Hippocampal formation (tissue), 2 donors: ENCODE measurements at regions not wholly inside any gene's neighbourhood (a gene's known extent, or its start where the extent isn't known, plus 50 kb on each side); places are given as distances from the start of the nearest gene placed in this dataset.
A peak's percentile ranks its signal among the peaks of the same experiment; 100 is the strongest.

Experiments used
- DNase-seq, 2 donors: peaks; one replicate each; lab custom pipeline; 2025; lab: John Stamatoyannopoulos, UW

DNA sequence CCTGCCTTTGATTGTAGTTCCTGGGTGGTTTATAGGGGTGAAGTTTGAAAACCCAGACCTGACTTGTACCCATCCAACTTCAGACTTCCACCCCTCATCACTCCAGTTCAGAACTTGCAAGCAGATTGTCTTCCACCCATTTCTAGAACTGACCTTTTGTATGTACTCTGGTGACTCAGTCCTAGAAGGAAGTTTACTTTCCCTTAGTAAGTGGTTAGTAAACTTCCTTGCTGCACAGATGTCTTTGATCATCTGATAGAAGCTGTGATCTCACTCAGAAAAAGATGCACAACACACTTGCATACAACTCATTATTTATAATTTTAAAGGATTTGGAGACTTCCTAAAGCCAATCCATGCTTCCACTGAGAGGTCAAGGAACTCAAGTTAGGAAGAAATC, 368.0 kb downstream of the MFSD1 start:
- no peak for DNase-seq

DNA sequence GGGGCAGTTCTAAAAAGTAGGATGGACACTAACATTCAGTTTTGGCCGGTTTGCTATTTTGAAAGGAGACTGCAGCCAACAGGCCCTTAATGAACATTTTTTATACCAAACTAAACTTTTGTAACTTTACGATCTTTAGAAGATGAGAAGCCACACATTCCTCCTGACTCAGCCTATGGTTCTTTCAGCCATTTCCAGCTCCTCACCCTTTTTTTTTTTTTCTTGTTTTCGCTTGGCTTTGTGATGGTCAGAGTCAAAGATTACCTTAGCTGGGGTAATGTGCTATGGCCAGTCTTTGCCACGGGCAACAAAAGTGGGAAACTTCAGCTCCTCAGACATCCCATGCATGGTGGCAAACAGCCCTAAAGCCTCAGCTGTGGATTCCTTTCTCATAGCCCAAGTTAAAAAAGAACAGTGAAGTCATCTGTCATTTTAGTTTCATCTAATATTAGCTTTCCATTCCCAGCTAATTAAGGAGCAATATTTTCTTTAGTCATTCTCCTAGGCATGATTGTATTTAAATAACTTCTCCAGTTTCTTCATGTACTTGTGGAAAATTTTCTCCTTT, 368.7 kb downstream of the MFSD1 start:
- DNase-seq, result no peak

DNA sequence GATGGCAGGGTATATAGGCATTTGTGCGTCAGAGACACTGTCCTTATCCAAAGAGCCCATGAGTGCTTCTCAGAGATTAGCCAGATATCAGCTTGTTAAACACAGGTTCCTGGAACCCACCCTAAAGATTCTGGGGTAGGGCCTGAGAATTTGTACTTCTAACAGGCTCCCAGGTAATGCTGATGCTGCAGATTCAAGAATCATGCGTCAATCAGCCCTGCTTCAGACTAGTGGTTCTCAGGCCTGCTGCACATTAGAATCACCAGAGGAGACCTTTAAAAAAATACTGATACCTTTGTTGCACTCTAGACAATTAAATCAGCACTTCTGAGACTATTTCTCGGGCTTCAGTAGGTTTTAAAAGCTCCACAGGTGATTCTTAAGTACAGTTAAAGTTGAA, 369.5 kb downstream of the MFSD1 start:
- no peak for DNase-seq

DNA sequence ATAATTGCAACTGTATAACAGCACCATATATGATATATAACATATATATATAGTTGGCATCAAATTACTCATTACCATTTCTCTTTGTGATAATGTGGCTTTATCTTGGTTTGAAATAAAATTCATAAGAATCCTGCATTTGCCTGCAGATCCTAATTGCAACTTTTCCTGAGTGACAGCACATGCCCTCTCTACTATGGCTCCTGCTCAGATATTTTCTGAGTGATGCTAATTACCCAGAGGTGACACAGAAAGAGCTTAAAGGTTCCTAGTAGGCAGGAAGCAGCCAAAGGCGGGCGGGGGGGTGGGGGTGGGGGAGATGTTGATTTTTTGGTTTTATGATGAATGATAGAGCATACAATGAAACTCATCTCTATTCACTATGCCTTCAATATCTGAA, 370.6 kb downstream of the MFSD1 start:
- DNase-seq, result no peak

DNA sequence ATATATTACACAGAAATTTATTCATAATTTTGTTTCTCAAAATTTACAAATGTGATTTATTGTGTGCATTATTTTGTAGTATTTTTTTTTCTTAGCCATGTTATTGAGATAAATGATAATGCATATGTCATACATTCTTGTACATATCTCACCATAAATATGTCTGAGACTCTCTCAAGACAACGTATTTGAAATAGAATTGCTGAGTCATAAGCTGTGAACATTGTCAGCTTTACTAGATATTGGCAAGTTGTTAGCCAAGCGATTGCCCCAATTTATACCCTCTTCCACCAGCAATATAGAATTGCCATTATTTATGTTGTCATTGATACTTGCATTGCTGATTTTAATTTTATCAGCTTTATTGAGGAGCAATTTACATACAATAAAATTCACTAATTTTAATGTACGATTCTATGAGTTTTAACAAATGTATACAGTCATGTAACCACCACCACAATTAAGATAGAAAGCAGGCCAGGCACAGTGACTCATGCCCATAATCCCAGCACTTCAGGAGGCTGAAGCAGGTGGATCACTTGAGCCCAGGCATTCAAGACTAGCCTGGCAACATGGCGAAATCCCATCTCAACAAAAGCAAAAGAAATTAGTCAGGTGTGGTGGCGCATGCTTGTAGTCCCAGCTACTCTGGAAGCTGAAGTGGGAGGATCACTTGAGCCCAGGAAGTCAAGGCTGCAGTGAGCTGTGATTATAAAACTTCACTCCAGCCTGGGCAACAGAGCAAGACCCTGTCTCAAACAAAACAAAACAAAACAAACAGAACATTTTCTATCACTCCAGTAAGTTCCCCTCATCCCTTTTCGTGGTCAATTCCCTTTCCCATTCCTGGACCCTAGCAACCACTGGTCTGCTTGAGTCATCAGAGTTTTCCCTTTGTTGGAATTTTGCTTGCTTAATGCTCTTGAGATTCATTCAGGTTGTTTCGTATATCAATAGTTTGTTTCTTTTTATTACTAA, 373.1 kb downstream of the MFSD1 start:
- DNase-seq, result no peak

DNA sequence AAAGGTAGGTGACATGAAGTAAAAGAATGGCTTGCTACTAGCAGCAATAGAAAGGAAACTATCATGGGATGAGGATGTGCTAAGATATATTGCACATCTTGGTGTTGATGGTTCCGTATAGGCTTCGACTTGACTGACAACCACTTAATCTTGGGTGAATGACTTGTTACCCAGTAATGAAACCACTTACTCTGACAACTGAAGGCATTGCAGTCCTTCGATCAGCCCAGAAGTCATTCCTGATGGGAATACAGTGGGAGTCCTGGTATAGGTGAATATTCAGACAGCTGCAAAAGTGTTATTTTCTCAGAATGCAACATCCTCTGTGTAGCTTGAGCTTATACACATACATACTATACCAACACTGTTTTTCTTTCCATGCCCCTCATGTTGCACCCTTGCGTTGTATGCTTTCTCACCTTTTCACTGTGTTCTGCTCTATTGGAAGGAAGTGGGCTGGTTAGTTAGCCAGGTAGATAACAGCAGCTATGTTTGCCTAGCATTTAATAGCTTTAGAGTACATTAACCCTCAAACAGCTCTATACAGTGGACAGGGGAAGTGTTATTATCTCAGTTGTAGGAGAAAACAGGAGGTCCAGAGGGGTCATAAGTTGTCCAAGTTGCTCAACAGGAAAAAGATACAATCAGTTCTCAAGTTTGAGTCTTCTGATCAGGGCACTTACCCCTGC, 376.5 kb downstream of the MFSD1 start:
- no peak for DNase-seq

DNA sequence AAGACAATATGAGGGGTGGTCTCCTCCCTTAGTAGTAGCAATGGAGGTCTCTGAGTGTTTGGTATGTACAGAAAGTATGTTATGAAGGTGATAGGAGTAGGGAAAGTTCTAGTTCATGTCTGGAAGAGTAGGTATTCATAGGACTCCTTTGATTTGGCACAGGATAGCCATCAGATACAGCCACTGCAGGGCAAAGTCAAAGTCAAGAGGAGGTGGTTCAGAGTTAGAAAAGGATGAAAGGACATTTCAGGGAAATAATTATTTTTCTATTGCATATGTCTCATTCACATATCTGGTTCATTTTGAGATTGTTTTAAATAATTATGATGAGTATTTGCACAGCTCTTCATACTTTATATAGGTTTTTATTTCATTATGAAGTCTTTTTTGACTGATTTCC, 381.1 kb downstream of the MFSD1 start:
- no peak for DNase-seq

DNA sequence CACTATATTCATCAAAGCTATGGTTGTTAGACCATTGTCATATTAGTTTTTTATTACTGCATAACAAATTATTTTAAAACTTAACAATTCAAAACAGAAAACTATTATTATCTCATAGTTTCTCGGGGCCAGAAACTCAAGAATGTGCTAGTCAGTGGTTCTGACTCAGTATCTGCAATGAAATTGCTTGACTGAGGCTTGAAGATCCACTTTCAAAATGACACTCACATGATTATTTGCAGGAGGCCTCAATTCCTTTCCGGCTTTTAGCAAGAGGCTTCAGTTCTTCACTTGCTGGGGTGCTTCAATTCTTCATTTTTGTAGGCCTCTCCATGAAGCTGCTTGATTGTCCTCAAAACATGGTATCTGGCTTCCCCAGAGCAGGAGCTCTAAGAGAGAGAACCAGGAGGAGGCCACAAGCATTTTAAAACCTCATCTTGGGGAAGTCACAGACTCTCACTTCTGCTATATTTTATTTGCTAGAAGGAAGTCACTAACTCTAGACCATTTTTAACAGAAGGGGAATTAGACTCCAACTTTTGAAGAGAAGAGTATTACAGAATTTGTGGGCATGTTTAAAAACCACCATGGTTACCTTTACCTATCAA, 383.7 kb downstream of the MFSD1 start:
- DNase-seq, result peak in 1 of 2 donors; percentile 48

DNA sequence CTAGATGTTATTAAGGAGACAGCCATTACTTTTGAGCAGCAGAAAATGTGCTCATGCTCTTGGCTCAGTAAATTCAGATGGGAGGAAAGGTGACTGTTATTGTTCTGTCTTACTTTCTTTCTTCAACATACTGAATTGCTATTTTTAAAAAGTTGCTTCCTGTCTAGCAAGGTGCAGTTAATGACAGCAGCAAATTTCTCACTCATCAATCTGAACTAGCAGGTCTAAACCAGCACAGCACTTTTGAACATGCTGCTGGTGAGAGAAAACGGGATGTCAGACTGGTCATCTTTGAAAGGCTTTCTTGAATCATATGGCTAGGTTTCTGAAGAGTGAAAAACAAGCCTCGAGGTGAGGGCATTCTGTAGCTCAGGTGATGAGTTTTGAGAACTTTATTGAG, 384.7 kb downstream of the MFSD1 start:
- DNase-seq, result no peak

DNA sequence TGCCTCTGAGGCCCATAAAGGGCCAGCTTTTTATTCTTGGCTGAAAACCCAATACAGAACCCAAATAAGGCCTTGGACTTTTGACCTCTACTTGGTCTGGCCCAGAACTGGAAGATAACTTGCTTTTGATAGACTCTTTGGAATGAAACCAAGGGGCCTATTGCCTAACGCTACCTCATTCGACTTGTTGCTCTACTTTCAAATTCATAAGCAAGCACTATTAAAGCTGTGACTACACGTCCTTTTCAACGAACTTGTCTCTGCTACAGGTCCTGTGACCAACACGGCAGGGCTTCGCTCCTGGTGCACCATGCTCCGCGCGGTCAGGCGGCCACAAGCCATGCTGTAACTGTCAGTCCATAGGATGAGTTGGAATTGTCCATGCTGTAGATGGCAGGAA, 385.4 kb downstream of the MFSD1 start:
- peak in 1 of 2 donors; percentile 7 for DNase-seq

DNA sequence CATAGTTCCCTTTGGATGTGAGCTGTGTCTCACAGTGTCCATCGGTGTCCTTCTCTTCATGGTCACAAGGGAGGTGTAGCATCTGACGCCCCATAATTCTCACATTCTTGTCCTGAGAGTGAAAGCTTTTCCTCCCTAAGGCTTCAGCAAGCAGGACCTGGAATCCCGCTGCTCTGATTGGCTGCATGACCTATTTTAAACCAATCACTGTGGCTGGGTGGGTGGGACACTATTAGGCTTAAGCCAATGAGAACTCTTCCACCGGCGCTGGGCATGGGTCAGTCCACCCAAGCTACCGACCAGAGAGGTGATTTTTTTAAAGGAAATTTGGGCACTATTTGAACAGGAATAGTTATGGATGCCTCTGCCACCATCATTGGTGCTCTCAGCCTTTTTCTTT, 385.9 kb downstream of the MFSD1 start:
- no peak for DNase-seq

DNA sequence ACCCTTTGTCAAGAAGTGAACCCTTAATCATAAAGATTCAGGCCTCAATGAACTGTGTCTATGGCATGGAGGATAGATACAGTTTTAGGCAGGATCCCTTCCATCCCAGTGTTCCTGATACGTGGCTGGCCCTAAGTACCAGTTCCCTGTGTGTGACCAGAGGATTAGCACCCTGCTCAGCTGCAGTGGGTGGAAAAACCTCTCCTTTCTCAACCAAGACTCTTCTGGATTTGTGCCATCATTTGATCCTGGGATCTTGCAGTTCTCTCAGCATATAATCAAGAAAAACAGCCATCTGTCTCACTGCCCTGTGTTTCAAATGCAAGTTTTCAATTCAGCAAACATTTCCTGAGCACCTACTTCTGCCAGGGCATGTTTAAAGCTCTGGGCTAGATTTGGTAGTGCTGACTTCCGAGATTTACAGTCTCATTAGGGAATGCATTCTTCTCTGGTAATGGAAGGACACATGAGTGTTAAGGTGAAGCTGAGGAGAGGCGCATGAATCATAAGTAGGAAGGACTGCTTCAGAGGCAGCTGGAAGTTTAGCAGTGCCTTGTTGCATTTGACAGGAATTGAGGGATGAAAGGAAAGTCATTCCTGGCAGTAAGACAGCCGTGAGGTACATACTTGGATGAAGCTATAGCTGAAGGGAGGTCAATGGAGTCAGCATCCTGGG, 388.3 kb downstream of the MFSD1 start:
- no peak for DNase-seq

DNA sequence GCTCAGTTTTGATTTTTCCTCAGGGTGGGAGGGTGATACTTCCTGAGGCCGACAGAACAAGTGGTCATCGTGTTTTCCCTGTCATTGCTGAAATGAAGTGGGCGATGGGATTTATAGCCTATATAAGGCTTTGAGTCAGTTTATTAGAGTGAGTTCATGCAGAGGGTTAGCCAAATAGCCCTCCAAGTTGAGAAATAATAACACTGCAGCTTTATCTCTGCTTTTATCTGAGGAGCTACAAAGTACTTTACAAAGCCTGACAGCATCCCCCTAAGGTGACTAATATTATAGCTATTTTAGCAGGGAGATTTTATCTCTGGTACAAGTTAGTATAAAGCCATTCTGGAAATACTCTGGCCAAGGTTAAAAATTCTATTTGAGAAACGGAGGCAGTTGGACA, 389.6 kb downstream of the MFSD1 start:
- DNase-seq, result no peak

DNA sequence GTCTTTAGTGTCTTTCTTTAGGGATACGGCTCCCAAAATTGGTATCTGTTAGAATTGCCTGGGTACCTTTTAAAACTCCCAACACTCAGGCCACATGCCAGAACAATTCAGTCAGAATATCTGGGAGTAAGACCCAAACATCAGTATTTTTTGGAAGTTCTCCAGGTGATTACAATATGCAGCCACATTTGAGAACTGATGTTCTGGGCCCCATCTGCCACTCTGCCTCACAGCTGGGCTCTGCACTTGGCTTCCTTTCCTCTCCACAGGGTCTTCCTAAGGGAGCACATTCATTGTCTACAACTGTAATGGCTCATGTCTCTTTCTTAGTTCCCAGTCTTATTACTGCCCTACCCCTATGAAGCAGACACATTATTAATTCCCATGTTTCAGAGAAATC, 394.5 kb downstream of the MFSD1 start:
- DNase-seq, result no peak

DNA sequence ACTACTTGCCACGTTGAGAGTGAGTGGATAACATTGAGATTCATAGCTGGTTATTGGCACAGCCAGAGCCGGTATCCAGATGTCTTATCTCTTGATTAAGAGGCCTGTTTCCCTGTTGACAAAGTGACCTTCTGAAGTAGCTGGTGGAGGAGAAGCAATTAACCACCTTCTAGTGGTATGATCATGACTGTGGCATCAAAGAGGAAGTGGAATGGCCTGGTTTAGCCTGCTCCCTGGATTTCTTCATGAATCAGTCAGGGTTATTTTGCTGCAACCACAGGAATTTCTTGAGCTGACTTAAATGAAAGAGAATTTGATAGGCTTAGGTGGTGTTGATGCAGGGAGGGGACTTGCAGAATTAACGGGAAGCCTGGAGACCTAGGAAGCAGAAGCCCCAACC, 398.3 kb downstream of the MFSD1 start:
- DNase-seq, result no peak

DNA sequence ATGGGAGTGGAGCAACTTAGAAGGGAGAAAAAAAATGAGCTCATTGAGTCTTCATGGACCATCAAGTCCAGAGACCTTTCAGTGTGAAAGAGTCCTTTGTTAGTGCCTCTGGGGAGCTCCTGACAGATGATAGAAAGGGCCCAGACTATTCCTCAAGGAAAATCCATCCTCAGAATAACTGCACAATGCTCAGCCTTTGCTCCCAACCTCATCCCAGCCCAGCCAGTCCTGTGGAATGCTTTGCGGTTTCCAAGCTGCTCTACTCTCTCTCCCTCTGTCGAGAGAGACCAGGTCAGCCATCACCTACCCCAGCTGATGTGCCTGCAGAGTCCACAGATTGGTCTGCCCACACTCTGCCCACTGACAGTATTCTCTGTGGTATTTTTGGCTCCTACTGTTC, 406.2 kb downstream of the MFSD1 start:
- no peak for DNase-seq

DNA sequence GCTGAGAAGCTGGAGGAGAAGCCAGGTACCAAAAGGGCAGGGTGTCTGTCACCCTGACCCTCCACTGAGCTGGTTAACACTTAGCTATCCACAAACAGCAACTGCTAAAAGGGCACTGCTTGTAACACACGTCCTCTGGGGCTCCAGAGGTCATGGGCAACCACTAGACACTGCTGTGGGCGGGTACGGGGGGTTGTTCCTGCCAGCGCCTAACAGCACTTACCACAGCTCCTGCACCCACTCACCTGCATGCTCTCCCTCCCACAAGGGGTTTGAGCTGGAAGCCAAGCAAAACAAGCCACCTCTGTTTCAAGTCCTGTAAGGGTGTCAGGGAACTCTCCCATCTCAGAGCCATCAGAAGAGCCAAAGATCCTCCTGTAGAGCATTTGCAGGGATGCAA, 407.6 kb downstream of the MFSD1 start:
- no peak for DNase-seq

DNA sequence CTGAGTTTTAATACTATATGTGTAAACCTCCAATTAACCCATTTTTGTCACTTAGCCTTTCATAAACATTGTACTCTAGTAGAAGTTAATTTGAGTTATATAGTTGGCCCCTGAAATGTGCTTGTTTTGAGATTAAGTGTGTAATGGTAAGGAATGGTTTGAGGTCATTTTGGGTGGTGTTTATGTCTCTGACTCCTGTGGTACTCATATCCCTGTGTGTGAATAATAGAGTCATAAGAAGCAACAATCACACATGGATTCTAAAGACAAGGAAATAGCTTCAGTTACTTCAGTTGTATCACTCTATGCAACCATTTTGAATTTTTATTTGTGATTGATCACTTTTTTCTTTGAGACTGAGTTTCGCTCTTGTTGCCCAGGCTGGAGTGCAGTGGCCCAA, 408.5 kb downstream of the MFSD1 start:
- no peak for DNase-seq

DNA sequence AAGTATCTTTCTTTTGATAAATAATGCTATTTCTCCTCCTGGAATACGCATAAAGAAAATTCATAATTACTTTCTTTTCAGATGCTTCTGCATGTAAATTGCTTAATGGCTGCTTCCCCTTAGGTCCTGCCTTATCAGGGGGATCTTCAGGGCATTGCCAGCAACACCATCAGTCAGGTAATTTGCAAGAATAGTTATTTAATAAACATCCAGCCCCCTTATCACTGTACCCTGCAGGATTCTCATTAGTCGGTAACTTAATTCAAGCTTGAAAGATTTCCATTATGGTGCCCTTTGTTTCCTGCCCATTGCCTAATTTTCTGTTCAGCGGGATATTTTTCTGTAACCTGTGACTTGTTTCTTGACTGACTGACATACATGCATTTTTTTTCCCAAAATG, 414.5 kb downstream of the MFSD1 start:
- DNase-seq, result no peak

DNA sequence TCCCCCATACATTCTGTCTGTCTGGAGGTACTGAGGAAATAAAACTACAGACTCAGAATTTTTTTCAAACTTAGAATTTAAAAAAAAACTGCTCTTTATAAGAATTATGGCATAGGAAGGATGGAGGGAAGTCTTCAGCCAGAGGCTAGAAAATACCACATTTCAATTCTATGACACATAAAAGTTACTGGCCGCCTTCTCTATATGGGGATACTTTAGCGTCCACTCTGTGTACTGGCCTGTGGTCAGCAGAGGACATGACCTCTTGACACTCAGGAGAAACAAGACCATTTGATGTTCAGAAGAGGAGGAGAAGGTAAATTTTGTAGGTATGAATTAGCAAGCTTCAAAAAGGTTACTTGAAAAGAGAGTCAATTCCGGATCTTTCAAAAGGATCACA, 417.4 kb downstream of the MFSD1 start:
- no peak for DNase-seq

DNA sequence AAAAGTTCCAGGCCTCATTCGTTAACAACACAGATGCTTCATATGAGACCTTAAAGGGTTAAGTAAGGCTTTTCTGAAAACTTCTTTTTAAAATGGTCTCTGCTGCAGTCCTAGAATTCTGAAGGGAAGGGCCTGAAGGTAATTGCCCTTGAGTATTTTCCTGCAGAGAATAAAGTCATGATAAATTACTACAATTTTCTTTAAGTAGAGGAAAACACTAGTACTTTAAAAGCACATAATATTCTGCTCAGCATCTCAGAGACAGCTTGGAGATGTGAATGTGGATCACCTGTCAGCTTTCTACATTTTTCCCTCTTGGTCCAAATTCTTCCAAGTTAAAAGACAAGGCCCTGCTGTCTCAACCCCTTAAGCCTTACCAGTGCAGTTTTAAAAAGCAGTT, 419.5 kb downstream of the MFSD1 start:
- no peak for DNase-seq

DNA sequence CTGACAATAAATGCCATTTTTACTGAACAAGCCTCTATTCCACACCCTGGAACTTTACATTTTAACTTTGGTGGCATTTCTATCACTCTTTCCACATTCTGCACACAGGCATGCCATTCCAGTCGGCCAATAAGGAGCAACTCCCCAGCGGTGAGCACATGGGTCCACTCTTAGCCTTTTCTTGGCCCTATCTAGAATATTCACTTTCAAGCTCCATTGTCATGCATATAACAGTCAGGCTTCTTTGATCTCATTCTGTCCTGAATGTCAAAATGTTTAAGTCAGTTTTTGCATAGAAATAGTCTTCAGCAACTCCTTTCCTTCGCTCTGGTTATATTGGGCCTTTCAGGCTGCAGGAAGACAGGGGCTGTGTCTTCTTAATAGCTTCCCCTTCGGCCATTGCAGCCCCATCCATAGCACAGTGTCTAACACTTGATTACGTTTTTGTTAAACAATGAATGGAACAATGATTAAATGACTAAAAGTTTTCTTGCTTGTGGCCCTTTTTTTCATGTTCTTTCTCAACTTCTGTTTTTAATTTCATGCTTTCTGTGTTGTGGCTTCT, 427.3 kb downstream of the MFSD1 start:
- no peak for DNase-seq
